H1 (cell line): ENCODE measurements at regions not wholly inside any gene's neighbourhood (a gene's known extent, or its start where the extent isn't known, plus 50 kb on each side); places are given as distances from the start of the nearest gene placed in this dataset.

Experiments used
- CTCF ChIA-PET: fragments of 300-600 bp; sonication (Branson Sonifier 250); formaldehyde crosslinking; loops from one replicate; lab custom pipeline; 2021; ENCODE audit not compliant: partially characterized antibody; lab: Charles Lee
- POLR2A ChIA-PET: fragments of 300-600 bp; sonication (Branson Sonifier 250); formaldehyde crosslinking; loops from one replicate; lab custom pipeline; 2021; ENCODE audit warnings: inconsistent platforms; ENCODE audit not compliant: partially characterized antibody; lab: Charles Lee
- DNase-seq, 2 experiments: peaks; one replicate each; pipeline versions ENCODE4 v3.0.0 to v3.0.0-alpha.2; 2010 to 2022; ENCODE audit warnings: low spot score in 2 of 2, low read depth in 1 of 2, mixed read lengths in 1 of 2
- FAIRE-seq: peaks from 2 replicates; lab custom pipeline; 2011; peaks lifted over from hg19 to GRCh38; lab: Jason Lieb, UNC
- H2AFZ ChIP-seq: 2 replicates; pipeline ENCODE4 v1.8.1; 2012; ENCODE audit warnings: low read length, inconsistent platforms
- H2AK5ac ChIP-seq: 2 replicates; pipeline ENCODE4 v1.6.1; 2013; ENCODE audit warnings: low read depth, low read length
- H2BK120ac ChIP-seq: replicated peaks from 2 replicates; pipeline ENCODE3; 2013; ENCODE audit warnings: low read depth, low read length, inconsistent platforms
- H2BK12ac ChIP-seq: 2 replicates; pipeline ENCODE4 v1.6.1; 2013; ENCODE audit warnings: low read depth, low read length
- H2BK15ac ChIP-seq: 2 replicates; pipeline ENCODE4 v1.6.1; 2013; ENCODE audit warnings: low read length
- H2BK20ac ChIP-seq: 2 replicates; pipeline ENCODE4 v1.6.1; 2013; ENCODE audit warnings: low read length
- H2BK5ac ChIP-seq: 2 replicates; pipeline ENCODE4 v1.6.1; 2013; ENCODE audit warnings: low read depth, low read length
- H3K14ac ChIP-seq: 2 replicates; pipeline ENCODE4 v1.6.1; 2013; ENCODE audit warnings: inconsistent platforms; ENCODE audit not compliant: insufficient read length
- H3K18ac ChIP-seq: 2 replicates; pipeline ENCODE4 v1.6.1; 2013; ENCODE audit warnings: low read length; ENCODE audit errors: extremely low read depth
- H3K23ac ChIP-seq: 2 replicates; pipeline ENCODE4 v1.6.1; 2013; ENCODE audit warnings: inconsistent platforms; ENCODE audit not compliant: insufficient read length
- H3K23me2 ChIP-seq: 2 replicates; pipeline ENCODE4 v1.6.1; 2013; ENCODE audit warnings: low read depth, low read length
- H3K27ac ChIP-seq: 2 replicates; pipeline ENCODE4 v1.6.1; 2011; ENCODE audit warnings: low read depth, low read length, inconsistent platforms
- H3K27me3 ChIP-seq, 4 experiments: replicated peaks in 1 of 4; 1 replicate in 1 of 4; 2 replicates in 3 of 4; pipeline versions ENCODE4 v1.6.1 to v1.8.1; 2011 to 2013; ENCODE audit warnings: low read length in 3 of 4, mild to moderate bottlenecking in 3 of 4, inconsistent platforms in 2 of 4, mixed read lengths in 2 of 4, moderate library complexity in 1 of 4; ENCODE audit not compliant: control insufficient read depth in 3 of 4, insufficient read depth in 3 of 4; ENCODE audit errors: extremely low read depth in 1 of 4
- H3K36me3 ChIP-seq, 4 experiments: 2 replicates each; pipeline versions ENCODE4 v1.6.1 to v1.8.1; 2011 to 2013; ENCODE audit warnings: mild to moderate bottlenecking in 4 of 4, low read length in 3 of 4, moderate library complexity in 2 of 4, control low read depth in 1 of 4, inconsistent platforms in 1 of 4; ENCODE audit not compliant: insufficient read depth in 4 of 4, control insufficient read depth in 2 of 4
- H3K4ac ChIP-seq: replicated peaks from 2 replicates; pipeline ENCODE3; 2013; ENCODE audit warnings: low read length, low read depth, mixed read lengths, inconsistent platforms; ENCODE audit not compliant: insufficient read length
- H3K4me1 ChIP-seq, 4 experiments: replicated peaks in 1 of 4; 1 replicate in 1 of 4; 2 replicates in 3 of 4; pipeline versions ENCODE4 v1.6.1 to v1.8.1; 2011 to 2013; ENCODE audit warnings: low read length in 3 of 4, inconsistent platforms in 2 of 4, mixed read lengths in 1 of 4; ENCODE audit not compliant: insufficient read depth in 4 of 4, control insufficient read depth in 3 of 4
- H3K4me2 ChIP-seq, 2 experiments: 2 replicates each; pipeline versions ENCODE4 v1.6.1 to v1.8.1; 2011 to 2013; ENCODE audit warnings: low read depth in 2 of 2, low read length in 2 of 2, control low read depth in 1 of 2, inconsistent platforms in 1 of 2, mild to moderate bottlenecking in 1 of 2; ENCODE audit not compliant: insufficient read depth in 1 of 2
- H3K4me3 ChIP-seq, 4 experiments: fragments of 200-600, 300-600 bp in 1 of 4; sonication (generic), shearing (Covaris generic), sonication (Bioruptor Twin) in 1 of 4; 2 replicates each; pipeline versions ENCODE4 v1.5.1 to v1.8.1; 2011 to 2016; ENCODE audit warnings: low read length in 4 of 4, low read depth in 3 of 4, control low read depth in 2 of 4, inconsistent platforms in 2 of 4, mild to moderate bottlenecking in 2 of 4, mixed read lengths in 1 of 4, moderate library complexity in 1 of 4; ENCODE audit not compliant: insufficient read depth in 2 of 4; ENCODE audit errors: extremely low read depth in 1 of 4
- H3K56ac ChIP-seq: replicated peaks from 2 replicates; pipeline ENCODE3; 2013; ENCODE audit warnings: low read depth, mild to moderate bottlenecking, mixed read lengths, low read length, inconsistent platforms; ENCODE audit not compliant: insufficient read length
- H3K79me1 ChIP-seq: 2 replicates; pipeline ENCODE4 v1.6.1; 2013; ENCODE audit warnings: low read depth, low read length, control low read depth
- H3K79me2 ChIP-seq, 2 experiments: 2 replicates each; pipeline versions ENCODE4 v1.6.1 to v1.8.1; 2012 to 2013; ENCODE audit warnings: low read length in 2 of 2, mild to moderate bottlenecking in 2 of 2, inconsistent platforms in 1 of 2; ENCODE audit not compliant: insufficient read depth in 2 of 2, control insufficient read depth in 1 of 2
- H3K9ac ChIP-seq, 4 experiments: replicated peaks in 1 of 4; 1 replicate in 1 of 4; 2 replicates in 3 of 4; pipeline versions ENCODE4 v1.6.1 to v1.8.1; 2011 to 2013; ENCODE audit warnings: low read depth in 3 of 4, low read length in 3 of 4, control low read depth in 2 of 4, mild to moderate bottlenecking in 2 of 4, moderate library complexity in 2 of 4, inconsistent platforms in 1 of 4; ENCODE audit errors: extremely low read depth in 1 of 4
- H3K9me3 ChIP-seq, 2 experiments: 2 replicates each; pipeline versions ENCODE4 v1.6.1 to v1.8.1; 2012 to 2013; ENCODE audit warnings: mild to moderate bottlenecking in 2 of 2, moderate library complexity in 2 of 2, control low read depth in 1 of 2, inconsistent platforms in 1 of 2, low read depth in 1 of 2, low read length in 1 of 2, mixed read lengths in 1 of 2; ENCODE audit not compliant: insufficient read depth in 2 of 2
- H4K20me1 ChIP-seq, 2 experiments: replicated peaks in 1 of 2; 2 replicates each; pipeline versions ENCODE3 to v1.8.1; 2011 to 2013; ENCODE audit warnings: inconsistent platforms in 2 of 2, low read length in 2 of 2, mild to moderate bottlenecking in 1 of 2; ENCODE audit not compliant: insufficient read depth in 2 of 2, control insufficient read depth in 1 of 2
- H4K5ac ChIP-seq: 2 replicates; pipeline ENCODE4 v1.6.1; 2013; ENCODE audit warnings: low read length, low read depth, mixed read lengths, inconsistent platforms; ENCODE audit not compliant: insufficient read length
- H4K8ac ChIP-seq: 2 replicates; pipeline ENCODE4 v1.8.0; 2013; ENCODE audit warnings: mild to moderate bottlenecking, moderate library complexity, low read length, inconsistent platforms; ENCODE audit not compliant: insufficient read depth; ENCODE audit errors: extremely low read depth
- H4K91ac ChIP-seq: replicated peaks from 2 replicates; pipeline ENCODE3; 2013; ENCODE audit warnings: low read length, mixed read lengths, inconsistent platforms; ENCODE audit not compliant: insufficient read length
- CHD1 ChIP-seq: IDR thresholded peaks from 2 replicates; pipeline ENCODE4 v1.6.1; 2012; ENCODE audit warnings: low read depth, low read length, improper control_type of control experiment
- KDM1A ChIP-seq: fragments of 200-600, 300-600 bp; sonication (generic); IDR thresholded peaks from 2 replicates; pipeline ENCODE4 v1.7.1; 2016; ENCODE audit warnings: mild to moderate bottlenecking, low read length, borderline replicate concordance
- KDM4A ChIP-seq: IDR thresholded peaks from one replicate; pipeline ENCODE4 v1.7.1; 2012; ENCODE audit warnings: low read depth, mild to moderate bottlenecking, moderate library complexity, low read length, inconsistent platforms; ENCODE audit not compliant: severe bottlenecking
- RBBP5 ChIP-seq: IDR thresholded peaks from 2 replicates; pipeline ENCODE4 v1.7.1; 2012; ENCODE audit warnings: low read depth, mild to moderate bottlenecking, inconsistent platforms, low read length, moderate library complexity, borderline replicate concordance
- SAP30 ChIP-seq: fragments of 300-600 bp; sonication (generic); IDR thresholded peaks from 2 replicates; pipeline ENCODE4 v1.7.1; 2012; ENCODE audit warnings: low read length, moderate library complexity, mild to moderate bottlenecking, inconsistent platforms; ENCODE audit not compliant: insufficient read depth, insufficient replicate concordance
- YY1 ChIP-seq: IDR thresholded peaks from 2 replicates; pipeline ENCODE4 v1.6.1; 2011; ENCODE audit warnings: low read depth, mild to moderate bottlenecking, low read length
- WGBS, 2 experiments: shearing (Covaris generic) in 1 of 2; methylation state at CpG; one replicate each; pipeline versions ENCODE4 v1.1.6 to v1.1.7; 2013 to 2015; ENCODE audit warnings: low lambda C conversion rate in 2 of 2, mixed read lengths in 2 of 2, inconsistent platforms in 1 of 2, low coverage in 1 of 2, missing lambda C conversion rate in 1 of 2; ENCODE audit not compliant: insufficient replicate concordance in 2 of 2, insufficient coverage in 1 of 2, insufficient read length in 1 of 2; ENCODE audit errors: extremely low coverage in 1 of 2, missing lambda C conversion rate in 1 of 2; 5-methylcytosine and 5-hydroxymethylcytosine counted together
- TF ChIP-seq, protein P1 (sequence below), 3 experiments: IDR thresholded peaks; 1 replicate in 2 of 3; 2 replicates in 1 of 3; pipeline versions ENCODE4 v1.5.1 to v1.6.1; 2011; ENCODE audit warnings: low read length in 3 of 3, mild to moderate bottlenecking in 3 of 3, inconsistent platforms in 2 of 3, low read depth in 1 of 3, moderate library complexity in 1 of 3; ENCODE audit not compliant: insufficient read depth in 1 of 3; ENCODE audit errors: control extremely low read depth in 1 of 3

DNA sequence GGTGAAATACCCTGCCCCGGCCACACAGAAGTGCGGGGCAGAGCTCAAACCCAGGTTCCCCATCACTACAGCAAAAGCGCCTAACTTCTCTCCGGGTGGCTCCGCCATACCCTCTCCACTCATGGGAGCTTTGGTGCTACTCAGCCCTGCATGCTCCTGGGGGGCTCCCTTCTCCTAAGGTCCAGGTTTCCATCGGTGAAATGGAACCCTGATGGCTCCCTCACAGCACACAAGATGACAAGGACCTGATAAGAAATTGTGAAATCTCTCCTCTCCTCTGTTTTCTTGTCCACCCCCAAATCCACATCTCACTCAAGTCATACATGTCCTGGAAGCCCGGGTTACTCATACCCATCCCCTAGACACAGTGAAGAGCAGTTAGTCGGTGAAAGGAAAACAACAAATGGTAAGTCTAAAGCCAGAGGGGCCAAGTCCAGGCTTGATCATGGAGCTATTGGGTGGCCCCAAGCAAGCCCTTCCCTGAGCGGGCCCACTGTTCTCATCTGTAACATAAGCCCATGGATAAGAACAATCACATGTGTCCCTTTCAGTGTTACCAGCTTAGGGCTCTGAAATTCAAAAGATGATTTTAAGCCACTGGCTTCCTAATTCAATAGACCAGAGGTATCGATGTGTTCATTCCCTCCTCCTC lies 317.5 kb downstream of the BCL11B start:
- H4K20me1 ChIP-seq: no peaks in the 10 kb centered on the region
- no peaks in the 10 kb centered on the region for H3K4me1 ChIP-seq
- TF ChIP-seq, protein P1, sequence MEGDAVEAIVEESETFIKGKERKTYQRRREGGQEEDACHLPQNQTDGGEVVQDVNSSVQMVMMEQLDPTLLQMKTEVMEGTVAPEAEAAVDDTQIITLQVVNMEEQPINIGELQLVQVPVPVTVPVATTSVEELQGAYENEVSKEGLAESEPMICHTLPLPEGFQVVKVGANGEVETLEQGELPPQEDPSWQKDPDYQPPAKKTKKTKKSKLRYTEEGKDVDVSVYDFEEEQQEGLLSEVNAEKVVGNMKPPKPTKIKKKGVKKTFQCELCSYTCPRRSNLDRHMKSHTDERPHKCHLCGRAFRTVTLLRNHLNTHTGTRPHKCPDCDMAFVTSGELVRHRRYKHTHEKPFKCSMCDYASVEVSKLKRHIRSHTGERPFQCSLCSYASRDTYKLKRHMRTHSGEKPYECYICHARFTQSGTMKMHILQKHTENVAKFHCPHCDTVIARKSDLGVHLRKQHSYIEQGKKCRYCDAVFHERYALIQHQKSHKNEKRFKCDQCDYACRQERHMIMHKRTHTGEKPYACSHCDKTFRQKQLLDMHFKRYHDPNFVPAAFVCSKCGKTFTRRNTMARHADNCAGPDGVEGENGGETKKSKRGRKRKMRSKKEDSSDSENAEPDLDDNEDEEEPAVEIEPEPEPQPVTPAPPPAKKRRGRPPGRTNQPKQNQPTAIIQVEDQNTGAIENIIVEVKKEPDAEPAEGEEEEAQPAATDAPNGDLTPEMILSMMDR (IDR thresholded peaks at IDR 0.05; ENCODE audit: control extremely low read depth in 1 of 3, insufficient read depth in 1 of 3, low read depth in 1 of 3, low read length in 3 of 3): no peak
- no peak for TF ChIP-seq RBBP5
- no peak for TF ChIP-seq SAP30
- no peak for TF ChIP-seq YY1
- no peak for TF ChIP-seq KDM1A
- TF ChIP-seq CHD1: no peak
- no peak for TF ChIP-seq KDM4A

More for the DNA sequence above, 317.5 kb downstream of the BCL11B start:
- H2BK5ac ChIP-seq: no peak overlapping the region
- H2BK15ac ChIP-seq: no peak overlapping the region
- H3K14ac ChIP-seq: no peak overlapping the region
- no peak overlapping the region for H2AK5ac ChIP-seq
- no peak overlapping the region for H3K4me2 ChIP-seq
- H3K4ac ChIP-seq: no peak overlapping the region
- no peak overlapping the region for H3K23ac ChIP-seq
- 92% methylated on average over 10 of the region's 10 CpGs; no CpG with 5 or more reads in 1 of the 2 experiments for WGBS, 2 experiments
- no peak overlapping the region for H4K91ac ChIP-seq
- no peak overlapping the region for H2BK120ac ChIP-seq
- no peak overlapping the region for H3K27ac ChIP-seq
- no peak overlapping the region; a peak in 1 of 7 replicates for H3K9ac ChIP-seq
- no peaks in the 10 kb centered on the region for H3K9me3 ChIP-seq
- no peak overlapping the region for H2BK20ac ChIP-seq
- no peak overlapping the region for H2AFZ ChIP-seq
- no peak overlapping the region for H3K4me3 ChIP-seq
- no peaks in the 10 kb centered on the region for H3K27me3 ChIP-seq
- no peak overlapping the region for H4K8ac ChIP-seq
- CTCF ChIA-PET: no interaction called here
- no peaks in the 10 kb centered on the region for H3K23me2 ChIP-seq
- no peaks in the 10 kb centered on the region for H3K79me2 ChIP-seq
- POLR2A ChIA-PET: no interaction called here
- H4K5ac ChIP-seq: no peak overlapping the region
- FAIRE-seq (no peak), DNase-seq (peak in 1 of 2 experiments; percentile 24)
- H3K18ac ChIP-seq: no peak overlapping the region
- H3K56ac ChIP-seq: no peak overlapping the region
- H3K79me1 ChIP-seq: no peaks in the 10 kb centered on the region
- H3K36me3 ChIP-seq: no peaks in the 10 kb centered on the region; a peak in 1 of 8 replicates
- no peak overlapping the region for H2BK12ac ChIP-seq
